GM18517 (cell line): ENCODE measurements at regions not wholly inside any gene's neighbourhood (a gene's known extent, or its start where the extent isn't known, plus 50 kb on each side); places are given as distances from the start of the nearest gene placed in this dataset.
"Not testable (repeated sequence)": the region's sequence is repeated elsewhere in the genome, so short reads cannot be mapped to it uniquely, and the experiment has no call there.

ENCODE experiments used
- ATAC-seq: cut with Tn5 transposase; IDR thresholded peaks from one replicate; pipeline ENCODE4 v1.9.1; 2021; ENCODE audit warnings: mild to moderate bottlenecking, moderate library complexity; ENCODE audit not compliant: unreplicated experiment

DNA sequence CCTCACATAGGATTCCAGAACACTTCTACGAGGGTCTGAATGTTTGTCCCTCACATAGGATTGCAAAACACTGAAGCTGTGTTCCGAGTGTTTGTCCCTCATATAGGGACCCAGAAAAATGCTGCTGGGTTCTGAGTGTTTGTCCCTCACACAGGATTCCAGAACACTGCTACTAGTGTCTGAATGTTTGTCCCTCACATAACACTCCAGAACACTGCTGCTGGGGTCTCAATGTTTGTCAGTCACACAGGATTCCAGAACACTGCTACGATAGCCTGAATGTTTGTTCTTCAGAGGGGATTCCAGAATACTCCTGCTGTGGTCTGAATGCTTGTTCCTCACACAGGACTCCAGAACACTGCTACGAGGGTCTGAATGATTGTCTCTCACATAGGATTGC lies 218.7 kb downstream of the FOXD4L6 start:
- ATAC-seq = no peak

DNA sequence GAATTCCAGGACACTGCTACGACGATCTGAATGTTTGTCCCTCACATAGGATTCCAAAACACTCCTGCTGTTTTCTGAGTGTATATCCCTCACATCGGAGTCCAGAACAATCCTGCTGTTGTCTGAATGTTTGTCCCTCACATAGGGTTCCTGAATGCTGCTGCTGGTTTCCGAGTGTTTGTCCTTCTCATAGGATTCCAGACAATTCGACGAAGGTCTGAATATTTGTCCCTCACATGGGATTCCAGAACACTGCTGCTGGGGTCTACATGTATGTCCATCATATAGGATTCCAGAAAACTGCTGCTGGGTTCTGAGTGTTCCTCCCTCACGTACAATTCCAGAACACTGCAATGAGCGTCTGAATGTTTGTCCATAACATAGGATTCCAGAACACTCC lies 219.4 kb downstream of the FOXD4L6 start:
- ATAC-seq = not testable (repeated sequence)

- ATAC-seq = no peak
Observed at GRCh38 chr9:40907657-40908624, 220.5 kb downstream of the FOXD4L6 start.

DNA sequence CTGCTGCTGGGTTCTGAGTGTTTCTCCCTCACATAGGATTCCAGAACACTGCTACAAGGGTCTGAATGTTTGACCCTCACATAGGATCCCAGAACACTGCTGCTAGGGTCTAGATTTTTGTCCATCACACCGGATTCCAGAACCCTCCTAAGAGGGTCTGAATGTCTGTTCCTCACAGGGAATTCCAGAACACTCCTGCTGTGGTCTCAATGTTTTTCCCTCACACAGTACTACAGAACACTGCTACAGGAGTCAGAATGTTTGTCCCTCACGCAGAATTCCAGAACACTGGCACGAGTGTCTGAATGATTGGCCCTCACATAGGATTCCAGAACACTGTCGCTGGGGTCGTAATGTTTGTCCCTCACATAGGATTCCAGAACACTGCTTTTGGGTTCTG lies 221.6 kb downstream of the FOXD4L6 start:
- not testable (repeated sequence) for ATAC-seq

GRCh38 chr9:40892315-40892714 lies 236.2 kb downstream of the FOXD4L6 start:
- not testable (repeated sequence) for ATAC-seq

DNA sequence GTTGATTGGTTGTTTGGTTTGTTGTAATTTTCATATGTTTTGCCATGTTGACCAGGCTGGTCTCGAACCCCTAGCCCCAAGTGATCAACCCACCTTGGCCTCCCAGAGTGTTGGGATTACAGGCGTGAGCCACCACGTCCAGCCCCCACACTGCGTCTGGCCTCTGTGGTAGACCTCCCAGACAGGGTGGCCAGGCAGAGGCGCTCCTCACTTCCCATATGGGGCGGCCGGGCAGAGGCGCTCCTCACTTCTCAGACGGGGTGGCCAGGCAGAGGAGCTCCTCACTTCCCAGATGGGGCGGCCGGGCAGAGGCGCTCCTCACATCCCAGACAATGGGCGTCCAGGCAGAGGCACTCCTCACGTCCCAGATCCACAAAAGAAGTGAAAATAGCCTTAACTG lies 242.6 kb downstream of the FOXD4L6 start:
- ATAC-seq = not testable (repeated sequence)

DNA sequence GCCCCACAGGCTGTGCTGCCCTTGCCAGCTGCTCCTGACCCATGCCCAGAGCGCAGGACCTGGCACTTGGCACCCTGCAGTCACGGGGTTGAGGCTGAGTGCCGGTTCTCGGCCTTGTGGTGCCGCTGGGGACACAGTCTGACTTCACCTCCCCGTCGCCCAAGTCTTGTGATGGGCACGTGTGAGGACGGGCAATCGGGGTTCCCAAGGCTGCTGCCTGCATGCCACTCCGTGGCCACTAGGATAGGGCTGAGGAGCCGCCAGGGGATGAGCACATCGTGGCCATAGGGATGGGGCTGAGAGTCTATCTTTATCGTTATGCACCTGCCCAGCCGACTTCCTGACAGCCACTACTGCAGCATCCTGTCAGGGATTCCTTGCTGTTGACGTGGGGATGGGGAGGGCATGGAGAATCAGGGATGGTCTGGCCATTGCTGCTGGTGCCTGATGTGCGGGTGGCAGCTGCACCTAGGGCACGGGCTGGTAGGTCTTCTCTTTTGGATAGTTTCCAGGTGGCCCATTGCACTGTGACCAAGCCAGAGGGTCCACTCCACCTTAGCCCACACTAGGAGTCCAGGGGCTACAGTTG lies 243.5 kb downstream of the FOXD4L6 start:
- ATAC-seq = not testable (repeated sequence)

DNA sequence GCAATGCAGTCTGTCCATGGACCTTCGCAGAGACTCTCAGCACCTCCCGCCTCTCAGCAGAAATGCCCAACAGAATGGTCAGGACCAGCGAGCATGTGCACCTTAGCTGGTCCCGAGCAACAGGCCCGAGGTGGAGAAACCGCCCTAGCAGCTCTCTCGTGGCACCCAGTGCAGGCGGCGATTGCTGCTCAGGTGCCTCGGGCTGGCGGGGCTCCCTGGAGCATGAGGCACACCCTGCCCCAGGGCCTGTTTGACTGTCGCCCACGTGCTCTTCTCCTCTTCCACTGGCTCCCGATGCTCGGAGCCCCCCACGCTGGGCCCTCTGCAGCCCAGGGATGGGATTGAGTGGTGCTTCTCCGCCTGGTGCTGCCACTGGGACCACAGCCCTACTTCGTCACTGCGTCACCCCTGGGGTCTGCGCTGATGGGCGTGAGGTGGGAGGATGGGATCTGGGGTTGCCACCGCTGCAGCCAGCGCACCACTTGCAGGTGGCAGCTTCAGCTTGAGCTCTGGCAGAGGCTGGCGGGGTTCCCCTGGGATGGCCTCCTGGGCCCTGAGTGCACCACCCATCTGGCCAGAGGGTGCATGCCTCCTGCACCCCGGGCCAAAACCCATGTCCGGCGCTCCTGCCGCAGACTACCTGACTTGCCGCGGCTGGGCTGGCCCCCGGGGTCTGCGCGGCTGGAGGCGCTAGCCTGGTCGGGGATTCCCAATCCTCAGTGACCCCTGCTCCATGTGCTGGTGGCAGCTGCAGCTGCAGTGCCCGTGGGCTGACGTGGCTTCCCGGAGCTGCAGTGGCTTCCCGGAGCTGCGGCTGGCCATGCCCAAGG lies 244.2 kb downstream of the FOXD4L6 start:
- ATAC-seq = no peak

DNA sequence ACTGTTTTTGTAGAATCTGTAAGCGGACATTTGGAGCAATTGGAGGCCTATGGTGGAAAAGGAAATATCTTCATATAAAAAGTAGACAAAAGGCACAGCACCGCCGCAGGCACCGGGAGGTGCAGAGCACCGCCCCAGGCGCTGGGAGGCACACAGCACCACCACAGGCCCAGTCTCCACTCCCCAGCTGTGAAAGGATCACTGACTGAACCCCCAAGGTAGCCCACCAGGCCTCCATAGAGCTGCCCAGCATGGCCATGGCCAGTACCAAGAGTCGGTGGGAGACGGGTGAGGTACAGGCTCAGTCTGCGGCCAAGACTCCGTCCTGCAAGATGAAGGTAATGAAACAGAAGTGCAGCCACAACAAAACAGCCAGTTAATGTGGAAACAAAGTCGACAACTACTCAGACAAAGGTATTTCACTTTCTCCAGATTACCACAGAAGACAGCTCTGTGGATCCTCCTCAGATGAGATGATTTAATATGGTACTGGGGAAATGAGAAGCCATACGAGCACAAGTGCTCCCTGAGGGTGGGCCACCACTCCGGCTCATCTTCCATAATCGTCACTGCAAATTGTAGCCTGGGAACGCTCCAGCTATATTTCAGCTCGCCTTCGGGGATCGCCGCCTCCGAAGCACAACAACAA lies 244.9 kb downstream of the FOXD4L6 start:
- not testable (repeated sequence) for ATAC-seq

GRCh38 chr9:40873753-40874295 lies 254.7 kb downstream of the FOXD4L6 start:
- not testable (repeated sequence) for ATAC-seq

GRCh38 chr9:40868437-40868836 lies 260.0 kb downstream of the FOXD4L6 start:
- ATAC-seq = not testable (repeated sequence)
